Sciatic nerve (tissue), 2 donors: ENCODE measurements at regions not wholly inside any gene's neighbourhood (a gene's known extent, or its start where the extent isn't known, plus 50 kb on each side); places are given as distances from the start of the nearest gene placed in this dataset.

Source experiments
- ATAC-seq: fragments of 200-7000 bp; cut with Tn5 transposase; one replicate; pipeline ENCODE4 v1.9.1; 2020; ENCODE audit warnings: mild to moderate bottlenecking, moderate library complexity
- DNase-seq: peaks from one replicate; pipeline ENCODE4 v3.0.0-alpha.2; 2020; ENCODE audit warnings: low spot score
- intact Hi-C: fragments of 100-400 bp; cut with DNase I; formaldehyde crosslinking; loops from one replicate; pipeline ENCODE4 v1.14.2; 2022
- donor health status: DM: no; HTN: no; CAD: no.
- donor health status: DM: no; HTN: no; CAD: no.

- intact Hi-C loops, result no loop called here
- no peak for ATAC-seq
- no peak for DNase-seq
These were observed 59.8 kb downstream of the MRM1 start for GRCh38 chr17:36661047-36661666.

GRCh38 chr17:36661688-36662087, 60.3 kb downstream of the MRM1 start:
- intact Hi-C loops, result no loop called here
- ATAC-seq, result no peak

GRCh38 chr17:36665417-36665816, 64.0 kb downstream of the MRM1 start:
- intact Hi-C loops, result no loop called here
- no peak for DNase-seq
- no peak for ATAC-seq

More at GRCh38 chr17:36661688-36662087, 60.3 kb downstream of the MRM1 start:
- DNase-seq, result no peak

- DNase-seq, result no peak
- no peak for ATAC-seq
- intact Hi-C loops, result no loop called here
These were observed 66.5 kb downstream of the MRM1 start for GRCh38 chr17:36667922-36668321.

GRCh38 chr17:36668824-36669223, 67.4 kb downstream of the MRM1 start:
- intact Hi-C loops, result no loop called here
- DNase-seq (no peak), ATAC-seq (no peak)

- intact Hi-C loops, result loop anchor here (10.0 kb wide), 1 partner anchor 84 kb away; no protein-coding TSS in a partner anchor
- ATAC-seq, result no peak
- DNase-seq, result no peak
These were observed 69.8 kb downstream of the MRM1 start for GRCh38 chr17:36671144-36671543.

- intact Hi-C loops, result loop anchor here (10.0 kb wide), 1 partner anchor 82 kb away; no protein-coding TSS in a partner anchor
- DNase-seq, result no peak
- ATAC-seq, result no peak
These were observed 71.1 kb downstream of the MRM1 start for GRCh38 chr17:36672403-36672918.

- intact Hi-C loops, result loop anchor here (10.0 kb wide), 1 partner anchor 82 kb away; no protein-coding TSS in a partner anchor
These were observed 71.7 kb downstream of the MRM1 start for GRCh38 chr17:36673068-36673467.

GRCh38 chr17:36673637-36674277, 72.4 kb downstream of the MRM1 start:
- intact Hi-C loops, result loop anchor here (10.0 kb wide), 1 partner anchor 81 kb away; no protein-coding TSS in a partner anchor
- DNase-seq (no peak), ATAC-seq (no peak)

More at GRCh38 chr17:36673068-36673467, 71.7 kb downstream of the MRM1 start:
- DNase-seq (no peak), ATAC-seq (no peak)

GRCh38 chr17:36674278-36674650, 72.9 kb downstream of the MRM1 start:
- ATAC-seq, result no peak

GRCh38 chr17:36675250-36675649, 73.9 kb downstream of the MRM1 start:
- intact Hi-C loops, result loop anchor here (10.0 kb wide), 1 partner anchor 80 kb away; no protein-coding TSS in a partner anchor
- ATAC-seq (no peak), DNase-seq (no peak)

More at GRCh38 chr17:36674278-36674650, 72.9 kb downstream of the MRM1 start:
- intact Hi-C loops, result loop anchor here (10.0 kb wide), 1 partner anchor 81 kb away; no protein-coding TSS in a partner anchor
- DNase-seq, result no peak

GRCh38 chr17:36675786-36676185, 74.4 kb downstream of the MRM1 start:
- no peak for ATAC-seq
- intact Hi-C loops, result loop anchor here (10.0 kb wide), 1 partner anchor 79 kb away; no protein-coding TSS in a partner anchor
- no peak for DNase-seq

- DNase-seq (no peak), ATAC-seq (no peak)
- intact Hi-C loops, result loop anchor here (10.0 kb wide), 2 partner anchors 75 to 185 kb away; no protein-coding TSS in a partner anchor
These were observed 78.6 kb downstream of the MRM1 start for GRCh38 chr17:36679815-36680467.

GRCh38 chr17:36680701-36681202, 79.4 kb downstream of the MRM1 start:
- ATAC-seq (no peak), DNase-seq (no peak)
- intact Hi-C loops, result loop anchor here (10.0 kb wide), 1 partner anchor 184 kb away; no protein-coding TSS in a partner anchor

GRCh38 chr17:36682773-36683172, 81.4 kb downstream of the MRM1 start:
- ATAC-seq (no peak), DNase-seq (no peak)
- intact Hi-C loops, result loop anchor here (10.0 kb wide), 1 partner anchor 182 kb away; no protein-coding TSS in a partner anchor

GRCh38 chr17:36683387-36683786, 82.0 kb downstream of the MRM1 start:
- ATAC-seq (no peak), DNase-seq (no peak)
- intact Hi-C loops, result loop anchor here (10.0 kb wide), 1 partner anchor 181 kb away; no protein-coding TSS in a partner anchor

GRCh38 chr17:36684134-36684533, 82.8 kb downstream of the MRM1 start:
- no peak for DNase-seq
- no peak for ATAC-seq
- intact Hi-C loops, result loop anchor here (10.0 kb wide), 1 partner anchor 181 kb away; no protein-coding TSS in a partner anchor

GRCh38 chr17:36686123-36686669, 84.8 kb downstream of the MRM1 start:
- intact Hi-C loops, result loop anchor here (10.0 kb wide), 1 partner anchor 179 kb away; no protein-coding TSS in a partner anchor
- DNase-seq (no peak), ATAC-seq (no peak)

GRCh38 chr17:36687736-36688135, 86.4 kb downstream of the MRM1 start:
- ATAC-seq (no peak), DNase-seq (no peak)
- intact Hi-C loops, result loop anchor here (10.0 kb wide), 1 partner anchor 177 kb away; no protein-coding TSS in a partner anchor
